GM12892 (cell line): ENCODE measurements at regions not wholly inside any gene's neighbourhood (a gene's known extent, or its start where the extent isn't known, plus 50 kb on each side); places are given as distances from the start of the nearest gene placed in this dataset.
A peak's percentile ranks its signal among the peaks of the same experiment; 100 is the strongest.

Experiments used
- DNase-seq: peaks from one replicate; pipeline ENCODE4 v3.0.0; 2011; ENCODE audit not compliant: insufficient read length
- FAIRE-seq: peaks from 2 replicates; lab custom pipeline; 2011; peaks lifted over from hg19 to GRCh38; lab: Jason Lieb, UNC
- POLR2A ChIP-seq: IDR thresholded peaks from 2 replicates; pipeline ENCODE4 v1.6.1; 2011; ENCODE audit warnings: low read depth, low read length, control low read depth
- POLR2AphosphoS5 ChIP-seq: IDR thresholded peaks from 2 replicates; pipeline ENCODE4 v1.6.1; 2011; ENCODE audit warnings: low read depth, low read length, control low read depth
- TAF1 ChIP-seq: IDR thresholded peaks from 2 replicates; pipeline ENCODE4 v1.6.1; 2011; ENCODE audit warnings: low read depth, mild to moderate bottlenecking, control low read depth, low read length, borderline replicate concordance

GRCh38 chr1:79472067-79472656, 465.6 kb upstream of the ADGRL4 start:
- FAIRE-seq: no peak
- DNase-seq: no peak
- TF ChIP-seq TAF1: no peak
- TF ChIP-seq POLR2AphosphoS5: no peak
- no peak for TF ChIP-seq POLR2A

GRCh38 chr1:79469139-79469538, 462.6 kb upstream of the ADGRL4 start:
- no peak for TF ChIP-seq TAF1
- TF ChIP-seq POLR2AphosphoS5: no peak
- TF ChIP-seq POLR2A: no peak
- DNase-seq (no peak), FAIRE-seq (no peak)

GRCh38 chr1:79460773-79461436, 454.4 kb upstream of the ADGRL4 start:
- TF ChIP-seq POLR2AphosphoS5 (no peak), POLR2A (no peak), TAF1 (no peak)
- FAIRE-seq (peak; percentile 68), DNase-seq (peak; percentile 18)

DNA sequence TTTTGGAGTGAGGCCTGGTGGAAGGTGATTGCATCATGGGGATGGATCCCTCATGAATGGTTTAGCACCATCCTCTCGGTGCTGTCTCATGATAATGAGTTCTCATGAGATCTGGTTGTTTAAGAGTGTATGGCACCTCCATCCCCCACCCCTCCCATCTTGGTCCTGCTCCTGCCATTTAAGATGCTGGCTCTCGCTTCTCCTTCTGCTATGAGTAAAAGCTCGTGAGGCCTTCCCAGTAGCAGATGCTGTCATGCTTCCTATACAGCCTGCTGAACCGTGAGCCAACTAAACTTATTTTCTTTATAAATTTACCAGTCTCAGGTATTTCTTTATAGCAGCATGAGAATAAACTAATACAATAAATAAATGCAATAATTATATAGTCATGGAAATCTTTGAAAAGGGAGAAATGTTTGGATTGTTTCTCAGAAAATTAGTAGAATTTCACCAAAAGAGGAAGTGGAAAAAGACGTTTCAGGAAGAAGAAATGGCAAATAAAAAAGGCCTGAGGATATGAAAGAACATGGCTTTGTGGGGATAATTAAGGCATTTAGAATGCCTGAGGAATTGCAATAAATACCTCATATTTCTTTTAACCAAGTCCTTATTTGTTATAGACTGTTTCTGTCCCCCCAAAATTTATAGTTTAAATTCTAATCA, 451.2 kb upstream of the ADGRL4 start:
- no peak for DNase-seq
- TF ChIP-seq POLR2A (no peak), POLR2AphosphoS5 (no peak), TAF1 (no peak)
- no peak for FAIRE-seq

DNA sequence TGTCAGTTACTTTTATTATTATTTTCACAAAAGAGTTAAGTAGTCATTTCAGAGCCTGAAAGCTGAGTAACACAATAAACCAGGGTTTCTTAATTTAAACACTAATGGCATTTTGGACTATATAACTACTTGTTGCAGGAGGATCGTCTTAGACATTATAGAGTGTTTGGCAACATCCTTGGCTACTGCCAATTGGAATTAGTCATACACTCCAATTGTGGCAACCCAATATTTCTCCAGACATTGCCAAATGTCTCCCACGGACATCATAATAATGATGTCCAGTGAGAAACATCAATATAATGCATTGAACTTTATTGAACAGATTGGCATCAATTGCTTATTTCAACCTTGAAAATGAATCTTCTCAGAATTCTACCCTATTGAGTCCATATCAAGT, 441.9 kb upstream of the ADGRL4 start:
- no peak for FAIRE-seq

GRCh38 chr1:79441238-79441637, 434.7 kb upstream of the ADGRL4 start:
- TF ChIP-seq POLR2A (no peak), POLR2AphosphoS5 (no peak), TAF1 (no peak)
- FAIRE-seq: no peak

More for the DNA sequence above, 441.9 kb upstream of the ADGRL4 start:
- no peak for TF ChIP-seq TAF1
- no peak for TF ChIP-seq POLR2A
- no peak for TF ChIP-seq POLR2AphosphoS5
- no peak for DNase-seq

DNA sequence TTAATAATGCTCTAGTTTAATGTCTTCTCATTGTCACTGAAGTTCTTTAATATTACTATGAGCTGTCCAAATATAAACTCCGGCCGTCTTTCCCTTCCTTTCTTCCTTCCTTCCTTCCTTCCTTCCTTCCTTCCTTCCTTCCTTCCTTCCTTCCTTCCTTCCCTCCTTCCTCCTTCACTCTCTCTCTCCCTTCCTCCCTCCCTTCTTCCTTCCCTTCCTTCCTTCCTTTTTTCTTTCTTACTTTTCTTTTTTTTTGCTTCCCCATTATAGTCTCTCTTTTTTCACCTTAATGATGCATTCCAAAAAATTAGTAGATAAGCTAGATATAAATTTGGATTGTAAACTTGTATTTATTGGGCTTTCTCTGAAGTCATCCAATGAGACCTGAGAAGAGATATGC, 431.0 kb upstream of the ADGRL4 start:
- FAIRE-seq: no peak
- no peak for TF ChIP-seq POLR2A
- DNase-seq: no peak

More at GRCh38 chr1:79441238-79441637, 434.7 kb upstream of the ADGRL4 start:
- no peak for DNase-seq

- TF ChIP-seq POLR2A (no peak), POLR2AphosphoS5 (no peak), TAF1 (no peak)
- DNase-seq: no peak
- FAIRE-seq: peak; percentile 51
These were observed 424.8 kb upstream of the ADGRL4 start for GRCh38 chr1:79431340-79431739.

DNA sequence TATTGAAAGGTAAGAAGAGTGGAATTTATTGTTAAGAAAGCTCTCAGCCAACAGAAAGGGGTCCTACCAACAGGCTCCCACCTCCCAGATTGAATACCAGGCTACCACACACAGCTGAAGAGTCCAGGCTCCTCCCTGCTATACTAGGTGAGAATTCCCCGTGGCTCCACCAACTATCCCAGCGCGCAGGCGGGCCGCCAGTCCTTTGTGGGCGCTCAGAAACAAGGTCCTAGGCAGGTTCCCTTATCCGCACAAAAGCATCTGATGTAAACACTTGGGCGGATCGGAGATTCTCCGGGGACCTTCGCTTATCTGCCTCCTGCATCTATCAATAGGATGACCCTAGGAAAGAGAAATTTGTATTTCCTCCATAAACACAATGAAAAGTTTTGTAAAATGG, 423.9 kb upstream of the ADGRL4 start:
- TF ChIP-seq POLR2AphosphoS5: no peak
- no peak for TF ChIP-seq TAF1
- no peak for TF ChIP-seq POLR2A
- DNase-seq (no peak), FAIRE-seq (no peak)

GRCh38 chr1:79422726-79423125, 416.2 kb upstream of the ADGRL4 start:
- TF ChIP-seq POLR2A: no peak
- no peak for TF ChIP-seq TAF1
- TF ChIP-seq POLR2AphosphoS5: no peak
- FAIRE-seq (no peak), DNase-seq (no peak)

- no peak for DNase-seq
- no peak for TF ChIP-seq TAF1
- TF ChIP-seq POLR2A: no peak
- no peak for TF ChIP-seq POLR2AphosphoS5
- no peak for FAIRE-seq
These were observed 392.0 kb upstream of the ADGRL4 start for GRCh38 chr1:79398501-79398900.

DNA sequence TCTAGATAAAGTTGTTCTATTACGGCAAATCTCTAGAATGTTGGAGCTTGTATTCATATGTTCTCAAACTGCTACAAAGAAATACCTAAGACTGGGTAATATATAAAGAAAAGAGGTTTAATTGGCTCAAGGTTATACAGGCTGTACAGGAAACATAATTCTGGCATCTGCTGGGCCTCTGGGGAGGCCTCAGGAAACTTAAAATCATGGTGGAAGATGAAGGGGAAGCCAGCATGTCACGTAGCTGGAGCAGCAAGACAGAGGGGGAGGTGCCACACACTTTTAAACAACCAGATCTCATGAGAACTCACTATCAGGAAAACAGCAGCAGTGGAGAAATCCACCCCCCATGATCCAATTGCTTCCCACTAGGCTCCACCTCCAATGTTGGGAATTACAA, 390.4 kb upstream of the ADGRL4 start:
- no peak for FAIRE-seq
- no peak for DNase-seq
- TF ChIP-seq POLR2A: no peak
- TF ChIP-seq TAF1: no peak
- TF ChIP-seq POLR2AphosphoS5: no peak
